NCI-H526 (cell line): ENCODE measurements at regions not wholly inside any gene's neighbourhood (a gene's known extent, or its start where the extent isn't known, plus 50 kb on each side); places are given as distances from the start of the nearest gene placed in this dataset.
"Not testable (repeated sequence)": the region's sequence is repeated elsewhere in the genome, so short reads cannot be mapped to it uniquely, and the experiment has no call there.

Experiments used
- DNase-seq, 2 experiments: peaks; one replicate each; lab custom pipeline; 2025; lab: John Stamatoyannopoulos, UW

DNA sequence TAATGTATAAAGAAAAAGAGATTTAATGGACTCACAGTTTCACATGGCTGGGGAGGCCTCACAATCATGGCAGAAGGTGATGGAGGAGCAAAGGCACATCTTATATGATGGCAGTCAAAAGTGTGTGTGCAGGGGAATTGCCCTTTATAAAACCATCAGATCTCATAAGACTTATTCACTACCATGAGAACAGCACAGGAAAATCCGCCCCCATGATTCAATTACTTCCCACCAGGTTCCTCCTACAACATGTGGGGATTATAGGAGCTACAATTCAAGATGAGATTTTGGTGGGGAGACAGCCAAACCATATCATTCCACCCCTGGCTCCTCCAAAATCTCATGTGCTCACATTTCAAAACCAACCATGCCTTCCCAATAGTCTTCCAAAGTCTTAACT, 82.5 kb upstream of the ANKRD1 start:
- DNase-seq: not testable (repeated sequence)

DNA sequence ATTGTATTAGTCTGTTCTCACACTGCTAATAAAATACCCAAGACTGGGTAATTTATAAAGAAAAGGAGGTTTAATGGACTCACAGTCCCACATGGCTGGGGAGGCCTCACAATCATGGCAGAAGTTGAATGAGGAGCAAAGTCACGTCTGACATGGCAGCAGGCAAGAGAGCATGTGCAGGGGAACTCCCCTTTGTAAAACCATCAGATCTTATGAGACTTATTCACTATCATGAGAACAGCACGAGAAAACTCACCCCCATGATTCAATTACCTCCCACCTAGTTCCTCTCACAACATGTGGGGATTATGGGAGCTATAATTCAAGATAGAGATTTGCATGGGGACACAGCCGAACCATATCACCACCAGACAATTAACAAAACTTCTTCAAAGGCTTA, 84.4 kb upstream of the ANKRD1 start:
- not testable (repeated sequence) for DNase-seq

DNA sequence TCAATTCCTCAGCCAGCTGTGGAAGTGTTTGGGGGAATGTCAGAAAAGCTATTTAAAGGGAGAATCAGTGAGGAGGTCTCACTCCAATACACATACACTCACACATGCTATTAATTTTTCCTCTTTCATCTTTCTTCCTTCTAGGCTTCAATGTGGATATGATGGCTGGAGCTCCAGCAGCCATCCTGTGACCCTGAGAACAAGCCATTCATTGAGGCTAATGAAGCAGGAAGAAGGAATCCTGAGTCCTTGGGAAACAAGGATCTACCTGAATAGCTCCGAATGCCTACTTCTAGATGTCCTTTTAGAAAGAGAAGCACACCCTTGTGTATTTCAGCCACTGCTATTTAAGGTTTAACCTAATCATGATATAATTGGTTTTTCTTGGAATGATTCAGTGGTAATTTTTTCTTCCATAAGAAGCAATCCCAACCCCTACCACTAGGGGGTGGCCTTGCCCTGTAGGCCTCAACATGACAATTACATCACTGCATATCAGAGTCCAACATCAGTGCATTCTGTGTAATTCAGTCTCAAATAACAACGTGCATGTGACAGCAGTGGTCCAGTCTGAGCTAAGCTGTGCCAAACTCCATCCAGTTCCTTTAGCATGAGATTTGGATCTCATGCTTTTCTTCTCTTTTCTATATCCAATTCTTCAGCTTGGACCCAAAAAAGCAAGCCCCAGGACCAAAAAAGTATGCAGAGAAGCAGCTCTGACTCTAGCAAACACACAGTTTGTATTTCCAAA, 85.3 kb upstream of the ANKRD1 start:
- peak; percentile 16 to 56 for DNase-seq

DNA sequence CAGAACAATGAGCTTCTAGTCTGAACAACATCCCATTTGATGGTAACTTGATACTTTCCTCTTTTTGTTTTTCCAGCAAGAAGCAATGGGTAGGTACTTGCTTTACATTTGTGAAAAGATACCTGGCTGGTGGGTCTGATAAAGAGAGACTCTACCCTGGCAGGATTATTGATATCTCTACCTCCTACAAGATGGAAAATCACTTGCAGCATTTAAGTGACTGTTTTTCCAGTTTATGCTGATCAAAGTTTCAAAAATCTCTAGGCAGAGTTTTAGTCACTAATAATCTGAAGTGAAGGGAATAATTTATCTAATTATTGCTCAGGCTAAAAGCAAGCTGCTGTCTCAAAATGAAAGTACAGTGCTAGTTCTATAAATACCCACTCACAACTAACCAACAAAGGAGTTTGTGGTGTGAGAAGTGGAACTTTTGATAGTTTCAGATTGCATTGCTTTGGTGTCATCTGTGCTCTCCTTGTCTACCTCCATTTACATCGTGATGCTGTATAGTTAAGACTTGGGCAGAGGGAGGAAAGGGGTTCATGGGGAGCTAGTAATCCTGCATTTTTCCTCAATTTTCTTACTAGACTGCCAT, 86.0 kb upstream of the ANKRD1 start:
- no peak for DNase-seq

DNA sequence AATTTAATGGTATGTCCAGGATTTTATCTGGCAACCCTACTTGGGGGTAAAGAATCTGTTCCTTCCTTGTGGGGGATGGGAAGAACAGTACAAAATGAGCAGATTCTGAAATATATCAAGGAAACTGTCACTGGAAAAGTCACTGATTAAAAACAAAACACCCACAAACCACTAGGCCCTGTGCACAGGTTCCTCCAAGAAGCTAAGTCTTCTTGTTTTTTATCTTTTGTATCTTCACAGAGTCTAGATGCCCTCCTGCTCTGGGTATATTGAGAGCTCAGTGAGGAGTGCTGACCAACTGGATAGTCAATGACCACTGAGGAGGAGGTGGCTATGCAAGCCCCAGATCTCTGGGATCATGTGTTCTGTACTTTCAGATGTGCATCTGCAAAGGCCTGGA, 86.8 kb upstream of the ANKRD1 start:
- no peak for DNase-seq

DNA sequence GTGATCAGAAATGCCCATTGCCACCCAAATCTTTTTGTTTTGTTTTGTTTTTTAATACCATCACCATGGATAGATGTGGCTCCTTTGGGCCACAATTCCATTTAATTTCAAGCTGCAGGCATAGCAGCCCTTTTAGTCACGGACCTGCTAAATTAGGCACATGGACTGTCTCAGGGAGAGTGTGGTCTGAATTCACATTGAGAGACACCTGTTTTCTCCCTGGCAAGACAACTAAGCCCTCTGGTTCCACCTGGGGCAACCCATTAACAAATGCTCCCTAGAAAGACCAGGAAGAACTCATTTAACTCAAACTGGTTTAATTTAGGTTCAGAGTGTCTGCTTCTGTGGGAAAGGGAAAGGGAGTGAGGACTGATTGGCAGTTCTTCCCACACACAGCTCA, 88.2 kb upstream of the ANKRD1 start:
- DNase-seq: no peak

DNA sequence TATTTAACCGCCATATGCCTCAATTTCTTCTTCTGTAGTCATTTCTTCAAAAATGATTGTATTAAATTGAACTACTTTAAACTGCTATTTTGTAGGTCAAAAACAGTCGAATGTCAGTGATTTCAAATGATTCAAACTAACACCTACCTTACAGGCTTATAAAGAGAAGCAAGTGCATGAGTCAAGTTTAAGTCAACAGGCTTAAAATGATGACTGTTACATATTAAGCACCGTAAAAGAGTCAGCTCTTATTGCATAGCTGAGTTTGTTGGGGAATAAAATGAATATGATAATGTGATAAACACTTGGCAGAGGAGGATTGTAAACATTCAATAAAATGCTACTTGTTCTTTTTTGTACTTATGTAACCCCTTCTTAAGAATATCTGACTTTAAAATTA, 90.1 kb upstream of the ANKRD1 start:
- no peak for DNase-seq

DNA sequence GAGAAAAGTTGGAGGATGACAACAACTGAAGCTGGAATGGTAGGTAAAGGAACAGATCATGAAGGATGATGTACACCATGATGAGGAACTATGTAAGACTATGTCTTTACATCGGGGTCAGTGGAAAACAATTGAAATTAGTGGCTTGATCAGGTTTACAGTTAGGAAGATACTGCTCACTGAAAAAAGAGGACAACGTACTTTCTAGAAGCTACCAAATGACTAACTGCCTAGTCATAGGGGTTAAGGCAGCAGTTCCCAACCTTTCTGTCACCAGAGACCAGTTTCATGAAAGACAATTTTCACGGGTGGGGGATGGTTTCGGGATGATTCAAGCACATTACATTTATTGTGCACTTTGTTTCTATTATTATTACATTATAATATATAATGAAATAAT, 91.6 kb upstream of the ANKRD1 start:
- no peak for DNase-seq

DNA sequence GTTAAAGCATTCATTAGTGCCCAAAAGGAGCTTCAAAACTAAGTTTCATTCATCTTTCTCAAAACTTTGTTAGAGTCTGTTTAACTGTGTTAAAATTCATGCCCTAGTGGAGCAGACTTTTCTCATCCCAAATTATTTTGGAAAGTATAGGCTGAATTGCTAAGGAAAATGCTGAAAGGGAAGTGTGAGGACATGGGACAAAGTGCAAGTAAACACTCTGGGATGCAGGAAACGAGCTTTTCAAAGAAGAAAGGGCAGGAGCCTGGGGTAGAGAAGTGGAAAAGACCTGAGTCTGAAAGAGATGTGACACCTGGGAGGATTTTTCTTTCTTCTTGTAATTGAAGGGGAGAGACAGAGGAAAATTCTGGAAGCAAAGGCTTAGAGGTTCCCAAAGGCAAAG, 93.1 kb upstream of the ANKRD1 start:
- DNase-seq: no peak

DNA sequence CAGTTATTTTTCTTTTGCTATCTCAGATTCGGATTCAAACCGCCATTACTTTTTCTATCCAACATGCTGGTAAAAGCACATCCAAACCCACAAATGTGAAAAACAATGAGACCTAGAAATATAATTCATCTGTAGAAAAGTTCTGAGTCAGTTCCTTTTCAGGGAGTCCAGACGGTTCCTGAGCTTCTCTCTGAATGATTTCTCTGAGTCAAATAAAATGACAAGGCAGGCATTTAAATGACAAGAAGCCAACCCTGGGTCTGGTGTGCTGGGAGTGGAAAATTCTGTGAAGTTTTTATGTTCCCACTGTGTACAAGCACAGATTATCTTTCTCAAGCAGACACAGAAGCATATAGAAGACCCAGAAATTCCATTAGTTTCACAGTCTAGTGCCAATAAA, 96.3 kb upstream of the ANKRD1 start:
- no peak for DNase-seq

DNA sequence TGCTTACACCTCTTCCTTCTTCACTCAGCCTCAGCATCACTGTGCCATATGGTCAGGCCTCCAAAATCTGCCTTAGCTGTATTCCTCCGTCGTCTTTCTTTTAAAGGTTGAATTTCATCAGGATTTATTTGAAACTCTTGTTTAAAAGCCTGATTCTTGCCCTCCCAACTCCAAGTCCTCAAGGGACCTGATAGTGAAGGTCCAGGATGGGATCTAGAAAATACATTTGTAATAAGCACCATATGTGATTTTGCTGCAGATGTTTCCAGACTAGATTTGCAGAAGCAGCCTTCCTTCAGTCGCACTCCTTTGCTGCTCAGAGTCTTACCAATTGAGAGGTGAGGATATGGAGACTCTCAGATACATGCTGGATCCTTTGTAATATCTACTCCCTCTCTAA, 101.0 kb upstream of the ANKRD1 start:
- DNase-seq: no peak

DNA sequence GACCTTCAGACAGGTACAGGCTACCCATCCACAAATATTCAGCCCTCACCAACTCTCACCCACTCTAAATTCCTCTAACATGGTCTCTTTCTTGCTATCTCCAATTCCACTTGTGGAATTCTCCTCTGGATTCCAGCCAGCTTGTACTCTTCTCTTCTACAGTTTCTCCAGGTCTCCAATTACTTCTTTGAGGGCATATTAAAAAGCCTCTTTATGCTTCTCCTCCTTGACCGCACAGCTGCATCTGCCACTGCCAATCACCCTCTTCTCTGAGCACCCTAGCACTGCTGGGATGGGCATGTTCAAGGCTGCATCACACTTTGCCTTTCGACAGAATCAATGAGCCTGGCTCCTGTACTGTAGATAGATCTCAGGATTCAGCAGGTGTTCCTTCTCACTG, 101.5 kb upstream of the ANKRD1 start:
- DNase-seq: no peak

DNA sequence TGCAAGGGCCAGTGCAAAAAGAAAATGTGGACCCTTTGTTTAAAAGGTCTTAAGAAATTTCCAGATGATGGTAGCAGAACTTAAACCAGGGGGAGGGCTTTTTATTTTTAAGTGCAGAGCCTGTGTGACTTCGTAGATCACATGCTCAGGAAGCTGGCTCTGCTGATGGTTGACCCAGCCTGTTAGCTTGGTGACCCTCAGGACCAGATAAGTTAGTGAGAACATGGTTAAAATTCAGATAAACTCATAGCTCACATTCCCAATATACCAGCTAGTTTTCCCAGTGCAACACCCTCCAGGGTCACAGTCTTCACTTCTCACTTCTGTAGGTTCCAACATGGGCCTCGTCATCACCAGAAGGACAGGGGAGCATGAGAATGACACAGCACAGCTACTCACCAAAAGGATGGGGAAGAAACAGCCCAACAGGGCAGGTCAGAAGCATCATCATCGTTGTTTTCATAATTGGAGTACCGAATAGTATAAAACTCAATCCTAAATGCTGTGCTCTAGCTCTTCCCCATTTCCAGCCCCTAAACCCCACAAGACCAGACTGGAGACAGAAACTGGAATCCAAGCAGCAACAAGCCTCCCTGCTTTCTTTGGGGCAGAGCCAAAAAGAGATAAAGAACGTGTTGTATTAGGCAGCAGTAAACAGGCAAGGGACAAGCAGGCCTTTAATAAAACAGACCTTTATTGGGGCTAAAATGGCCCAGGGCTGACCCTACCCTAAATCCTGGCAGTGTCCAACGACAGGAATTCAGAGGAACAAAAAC, 102.2 kb upstream of the ANKRD1 start:
- DNase-seq: no peak

DNA sequence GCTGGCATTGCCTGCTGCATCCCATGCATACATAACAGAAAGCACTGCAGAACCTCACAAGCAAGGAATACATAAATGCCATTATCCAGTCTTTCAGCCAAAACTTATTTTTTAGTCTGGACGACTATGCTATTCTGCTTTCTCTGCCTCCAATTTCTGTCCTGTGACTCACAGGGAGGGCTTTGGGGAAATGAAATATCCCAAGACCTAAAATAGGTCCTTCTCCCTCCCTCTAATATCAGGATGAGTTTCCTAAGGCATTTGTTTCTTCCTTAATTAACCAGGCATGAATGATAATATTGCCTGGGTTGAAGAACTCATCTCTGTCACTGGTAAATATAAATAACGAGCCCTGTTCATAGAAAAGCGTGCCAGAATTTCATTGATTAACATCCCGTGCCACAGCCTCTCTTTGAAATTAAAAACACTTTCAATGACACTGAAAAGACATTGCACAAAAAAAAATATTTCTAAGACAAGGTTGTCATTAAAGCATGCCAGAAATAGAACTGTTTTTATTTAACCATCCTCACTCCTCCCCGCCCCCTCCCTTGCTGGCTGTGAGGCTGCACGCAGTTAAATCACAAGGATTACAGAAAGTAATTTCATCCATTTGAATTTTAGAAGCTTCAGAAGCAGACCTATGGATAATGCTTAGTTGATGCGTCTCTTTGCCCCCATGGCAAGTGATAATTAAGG, 103.0 kb upstream of the ANKRD1 start:
- no peak for DNase-seq

DNA sequence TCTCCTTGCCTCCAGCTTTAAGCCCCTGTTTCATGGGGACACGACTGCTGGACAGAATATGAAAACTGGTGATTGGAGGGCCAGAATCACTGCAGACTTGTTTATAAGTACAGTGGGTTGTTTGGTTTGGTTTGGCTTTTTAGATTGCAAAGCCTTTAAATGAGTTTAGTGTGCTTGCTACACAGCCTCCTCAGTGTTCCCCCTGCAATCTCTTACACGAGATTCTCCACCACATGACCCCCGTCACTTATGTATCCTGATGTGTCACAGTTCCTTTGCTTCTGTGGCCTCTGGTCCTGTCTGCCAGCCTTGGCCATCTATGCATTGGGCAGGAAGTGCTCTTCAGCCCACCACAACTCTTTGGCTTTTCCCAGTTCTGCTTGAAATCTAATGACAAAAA, 103.7 kb upstream of the ANKRD1 start:
- DNase-seq: no peak

DNA sequence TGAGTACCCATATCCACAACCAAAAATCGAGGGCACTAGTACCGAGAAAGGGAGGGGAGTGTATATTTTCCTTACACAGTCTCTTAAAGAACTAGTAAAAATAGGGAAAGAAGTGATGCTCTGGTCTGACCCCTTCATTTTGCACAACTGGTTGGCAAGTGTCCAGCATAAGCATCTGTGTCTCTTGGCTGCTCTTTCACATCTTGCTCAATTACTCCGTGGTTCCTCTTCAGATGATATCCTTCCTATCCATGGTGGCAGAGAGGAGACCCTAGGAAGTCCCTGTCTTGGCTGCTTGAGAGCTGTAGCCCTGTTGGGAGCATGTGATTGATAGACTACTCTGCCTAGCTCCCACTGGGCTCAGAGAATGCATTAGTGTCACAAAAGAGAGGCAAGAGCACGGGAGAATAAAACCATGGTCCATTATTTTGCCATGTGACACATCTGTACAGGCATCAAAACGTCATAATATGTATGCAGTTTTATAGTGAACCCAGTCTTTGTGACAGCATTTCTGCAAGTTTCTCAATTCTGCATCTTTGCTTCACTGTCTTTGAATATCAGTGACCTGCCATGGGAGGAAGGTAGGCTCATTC, 111.8 kb upstream of the ANKRD1 start:
- DNase-seq: no peak

DNA sequence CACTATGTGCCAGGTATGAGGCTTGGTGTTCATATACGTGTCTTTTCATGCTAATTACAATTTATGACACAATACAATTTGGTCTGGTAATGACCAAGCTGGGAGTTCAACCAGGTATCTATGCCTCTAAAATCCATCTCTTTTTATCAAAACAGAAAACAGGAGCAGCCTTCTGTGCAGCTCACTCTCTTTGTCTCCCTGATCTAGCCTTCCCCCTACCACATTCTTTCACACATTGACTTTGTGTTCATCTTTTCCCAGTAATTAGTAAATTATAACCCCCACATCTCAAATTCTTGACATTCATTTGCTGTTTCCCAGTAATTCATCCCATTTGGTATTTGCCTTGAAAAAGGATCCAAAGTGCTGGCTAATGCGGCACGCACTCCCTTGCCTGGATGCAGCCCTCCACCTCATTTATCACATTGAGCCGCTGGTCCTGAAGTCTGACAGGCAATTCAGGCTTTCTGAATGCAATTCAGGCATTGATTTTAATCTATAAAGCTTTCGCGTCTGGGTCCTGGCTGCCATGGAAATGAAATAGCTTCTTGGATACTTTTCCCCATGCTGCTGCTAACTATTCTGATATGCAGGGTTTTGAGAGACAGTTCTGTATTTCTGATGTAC, 112.5 kb upstream of the ANKRD1 start:
- DNase-seq: no peak

DNA sequence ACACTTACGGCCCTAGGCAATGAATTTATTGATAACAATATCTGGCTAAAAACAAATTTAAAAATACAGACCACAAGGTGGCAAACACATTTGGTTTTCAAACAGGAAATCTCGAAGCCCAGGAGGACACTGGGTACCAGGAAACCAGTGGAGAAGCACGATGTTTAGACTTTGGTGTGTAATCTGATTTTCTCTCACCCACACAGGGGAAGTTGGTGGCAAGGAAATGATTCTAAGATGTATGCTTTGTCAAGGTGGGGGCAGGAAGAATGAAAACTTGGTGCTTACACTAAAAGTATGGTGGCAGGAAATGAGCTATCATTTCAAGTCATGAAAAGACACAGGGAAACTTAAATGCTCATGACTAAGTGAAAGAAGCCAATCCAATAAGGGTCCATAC, 113.2 kb upstream of the ANKRD1 start:
- no peak for DNase-seq

DNA sequence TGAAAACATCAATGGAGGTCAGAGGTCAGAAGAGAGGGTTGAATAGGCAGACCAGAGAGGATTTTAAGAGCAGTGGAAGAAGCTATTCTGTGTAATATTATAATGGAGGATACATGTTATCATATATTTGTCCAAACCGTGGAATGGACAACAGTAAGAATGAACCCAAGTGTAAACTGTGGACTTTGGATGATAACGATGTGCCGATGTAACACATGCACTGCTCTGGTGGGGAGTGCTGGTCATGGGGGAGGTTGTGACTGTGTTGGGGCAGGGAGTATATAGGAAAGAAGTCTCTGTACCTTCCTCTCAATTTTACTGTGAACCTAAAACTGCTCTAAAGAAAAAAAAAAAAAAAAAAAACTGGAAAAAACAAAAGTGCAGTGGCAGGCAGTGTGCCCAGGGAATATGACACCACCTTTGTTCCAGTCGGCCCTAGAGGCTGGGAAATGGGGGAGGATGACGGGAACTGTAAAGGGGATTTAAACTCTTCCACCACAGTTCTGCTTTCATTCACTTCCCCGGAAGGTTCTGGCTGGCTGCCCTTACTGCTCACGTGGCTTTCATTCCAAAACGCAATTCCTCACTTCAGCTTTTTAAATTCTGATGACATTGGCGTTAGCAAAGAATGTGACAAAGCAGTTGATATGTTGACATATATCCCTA, 113.7 kb upstream of the ANKRD1 start:
- DNase-seq: no peak

DNA sequence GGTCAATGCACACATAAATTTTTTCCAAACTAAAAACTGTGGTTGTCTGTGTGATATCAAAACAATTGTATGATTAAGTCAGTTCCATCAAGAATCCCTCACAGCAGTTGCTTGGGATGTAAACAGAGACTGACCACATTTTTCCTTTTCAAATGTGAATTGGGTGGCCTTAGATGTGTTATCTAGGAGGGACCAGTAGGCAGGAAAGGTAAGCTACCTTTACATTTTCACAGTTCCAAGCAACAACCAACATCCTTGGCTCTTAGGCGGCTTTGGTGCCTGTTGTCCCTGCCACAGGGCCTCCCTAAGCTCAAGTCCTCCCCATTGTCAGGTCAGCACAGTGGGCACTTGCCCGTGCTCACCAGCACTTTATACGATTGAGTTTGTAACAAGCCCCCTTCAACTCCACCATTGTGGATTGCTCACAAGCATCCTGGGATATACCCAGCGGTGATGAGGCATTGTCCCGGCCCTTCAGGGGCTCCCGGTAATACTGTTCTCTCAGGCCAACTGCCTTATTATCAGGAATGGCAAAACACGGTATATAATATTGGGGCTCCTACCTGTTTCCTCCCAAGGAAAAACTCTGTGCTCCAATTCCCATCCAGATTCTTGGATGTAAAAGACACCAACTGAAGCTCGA, 114.9 kb upstream of the ANKRD1 start:
- no peak for DNase-seq
